Immature natural killer cell (primary cell): ENCODE measurements at regions not wholly inside any gene's neighbourhood (a gene's known extent, or its start where the extent isn't known, plus 50 kb on each side); places are given as distances from the start of the nearest gene placed in this dataset.

ENCODE experiments used
- DNase-seq, 3 donors: peaks; one replicate each; pipeline ENCODE4 v3.0.0; 2022; ENCODE audit warnings: mixed read lengths in 1 of 3
- H3K27ac Mint-ChIP-seq, 6 donors: one replicate each; pipeline ENCODE4 v1.8.0; 2020; ENCODE audit warnings: mixed read lengths in 6 of 6, mild to moderate bottlenecking in 5 of 6, inconsistent platforms in 4 of 6, moderate library complexity in 3 of 6
- H3K27me3 Mint-ChIP-seq, 3 donors: one replicate each; pipeline ENCODE4 v1.8.0; 2020 to 2021; ENCODE audit warnings: low read depth in 3 of 3, mild to moderate bottlenecking in 3 of 3, mixed read lengths in 3 of 3, moderate library complexity in 3 of 3, inconsistent platforms in 1 of 3
- H3K36me3 Mint-ChIP-seq, 3 donors: one replicate each; pipeline ENCODE4 v1.8.0; 2020; ENCODE audit warnings: mixed read lengths in 3 of 3, inconsistent platforms in 2 of 3, mild to moderate bottlenecking in 2 of 3
- H3K4me1 Mint-ChIP-seq, 2 donors: one replicate each; pipeline ENCODE4 v1.8.0; 2020; ENCODE audit warnings: inconsistent platforms in 2 of 2, mild to moderate bottlenecking in 2 of 2, mixed read lengths in 2 of 2, moderate library complexity in 1 of 2
- H3K4me3 Mint-ChIP-seq, 5 donors: one replicate each; pipeline ENCODE4 v1.8.0; 2020; ENCODE audit warnings: mild to moderate bottlenecking in 5 of 5, mixed read lengths in 5 of 5, inconsistent platforms in 3 of 5, moderate library complexity in 3 of 5
- H3K9me3 Mint-ChIP-seq, 6 donors: one replicate each; pipeline ENCODE4 v1.8.0; 2020; ENCODE audit warnings: mild to moderate bottlenecking in 6 of 6, mixed read lengths in 6 of 6, inconsistent platforms in 4 of 6, moderate library complexity in 3 of 6

GRCh38 chr2:237161189-237161588 lies 75.5 kb downstream of the COPS8 start:
- Mint-ChIP-seq H3K27me3 (peaks cover 2 to 9% (median 5%) of the 10 kb centered on the region in 3 donors), H3K27ac (no peak overlapping the region), H3K4me1 (no peaks in the 10 kb centered on the region), H3K4me3 (no peak overlapping the region), H3K36me3 (no peaks in the 10 kb centered on the region), H3K9me3 (no peaks in the 10 kb centered on the region)
- DNase-seq = no peak

- no peak for DNase-seq
- Mint-ChIP-seq H3K4me1 (no peaks in the 10 kb centered on the region), H3K4me3 (no peak overlapping the region), H3K27me3 (peaks cover 2 to 9% (median 5%) of the 10 kb centered on the region in 3 donors), H3K27ac (no peak overlapping the region), H3K36me3 (no peaks in the 10 kb centered on the region), H3K9me3 (no peaks in the 10 kb centered on the region)
These were observed 77.3 kb downstream of the COPS8 start for GRCh38 chr2:237162959-237163358.

- no peak overlapping the region for H3K4me3 Mint-ChIP-seq
- no peaks in the 10 kb centered on the region for H3K4me1 Mint-ChIP-seq
- H3K36me3 Mint-ChIP-seq = no peaks in the 10 kb centered on the region
- DNase-seq = no peak
- peaks cover 2 to 16% (median 7%) of the 10 kb centered on the region in 3 donors for H3K27me3 Mint-ChIP-seq
- H3K27ac Mint-ChIP-seq = no peak overlapping the region
- H3K9me3 Mint-ChIP-seq = no peaks in the 10 kb centered on the region
These were observed 78.9 kb downstream of the COPS8 start for GRCh38 chr2:237164474-237165042.

- H3K4me1 Mint-ChIP-seq = no peaks in the 10 kb centered on the region
- H3K9me3 Mint-ChIP-seq = no peaks in the 10 kb centered on the region
- H3K27ac Mint-ChIP-seq = no peak overlapping the region
- DNase-seq = no peak
- no peak overlapping the region for H3K4me3 Mint-ChIP-seq
- H3K27me3 Mint-ChIP-seq = peaks cover 4 to 18% (median 7%) of the 10 kb centered on the region in 3 donors
- H3K36me3 Mint-ChIP-seq = no peaks in the 10 kb centered on the region
These were observed 80.0 kb downstream of the COPS8 start for GRCh38 chr2:237165405-237166276.

GRCh38 chr2:237167038-237167437 lies 81.3 kb downstream of the COPS8 start:
- H3K4me3 Mint-ChIP-seq = no peak overlapping the region
- H3K4me1 Mint-ChIP-seq = no peaks in the 10 kb centered on the region
- no peaks in the 10 kb centered on the region for H3K36me3 Mint-ChIP-seq
- no peak overlapping the region for H3K27ac Mint-ChIP-seq
- DNase-seq = no peak
- H3K27me3 Mint-ChIP-seq = peaks cover 4 to 18% (median 9%) of the 10 kb centered on the region in 3 donors
- H3K9me3 Mint-ChIP-seq = no peaks in the 10 kb centered on the region

GRCh38 chr2:237167934-237168333 lies 82.2 kb downstream of the COPS8 start:
- peaks cover 4 to 12% (median 11%) of the 10 kb centered on the region in 3 donors for H3K27me3 Mint-ChIP-seq
- no peak for DNase-seq
- no peak overlapping the region for H3K4me3 Mint-ChIP-seq
- H3K9me3 Mint-ChIP-seq = no peaks in the 10 kb centered on the region
- H3K36me3 Mint-ChIP-seq = no peaks in the 10 kb centered on the region
- no peaks in the 10 kb centered on the region for H3K4me1 Mint-ChIP-seq
- no peak overlapping the region for H3K27ac Mint-ChIP-seq

GRCh38 chr2:237170020-237170419 lies 84.3 kb downstream of the COPS8 start:
- Mint-ChIP-seq H3K36me3 (no peaks in the 10 kb centered on the region), H3K27me3 (peaks cover 4 to 14% (median 9%) of the 10 kb centered on the region in 3 donors), H3K4me3 (no peak overlapping the region), H3K4me1 (no peaks in the 10 kb centered on the region), H3K27ac (no peak overlapping the region), H3K9me3 (no peaks in the 10 kb centered on the region)
- DNase-seq = no peak

- Mint-ChIP-seq H3K9me3 (no peaks in the 10 kb centered on the region), H3K4me3 (no peak overlapping the region), H3K27me3 (peaks cover 3 to 16% (median 14%) of the 10 kb centered on the region in 3 donors), H3K27ac (no peak overlapping the region), H3K4me1 (no peaks in the 10 kb centered on the region), H3K36me3 (no peaks in the 10 kb centered on the region)
- DNase-seq = no peak
These were observed 85.7 kb downstream of the COPS8 start for GRCh38 chr2:237171396-237171795.

GRCh38 chr2:237171881-237172280 lies 86.2 kb downstream of the COPS8 start:
- H3K27me3 Mint-ChIP-seq = peaks cover 3 to 18% (median 14%) of the 10 kb centered on the region in 3 donors
- no peak overlapping the region for H3K4me3 Mint-ChIP-seq
- no peaks in the 10 kb centered on the region for H3K36me3 Mint-ChIP-seq
- H3K9me3 Mint-ChIP-seq = no peaks in the 10 kb centered on the region
- no peak for DNase-seq
- no peaks in the 10 kb centered on the region for H3K4me1 Mint-ChIP-seq
- H3K27ac Mint-ChIP-seq = no peak overlapping the region

- Mint-ChIP-seq H3K36me3 (no peaks in the 10 kb centered on the region), H3K4me3 (no peak overlapping the region), H3K9me3 (no peaks in the 10 kb centered on the region), H3K27me3 (peaks cover 0 to 11% (median 11%) of the 10 kb centered on the region in 3 donors), H3K4me1 (no peaks in the 10 kb centered on the region), H3K27ac (no peak overlapping the region)
- DNase-seq = no peak
These were observed 91.4 kb downstream of the COPS8 start for GRCh38 chr2:237177052-237177451.

GRCh38 chr2:237177986-237178385 lies 92.3 kb downstream of the COPS8 start:
- no peak for DNase-seq
- peaks cover 0 to 11% (median 8%) of the 10 kb centered on the region in 3 donors for H3K27me3 Mint-ChIP-seq
- H3K27ac Mint-ChIP-seq = no peak overlapping the region
- H3K36me3 Mint-ChIP-seq = no peaks in the 10 kb centered on the region
- H3K4me3 Mint-ChIP-seq = no peak overlapping the region
- H3K4me1 Mint-ChIP-seq = no peaks in the 10 kb centered on the region
- H3K9me3 Mint-ChIP-seq = no peaks in the 10 kb centered on the region

GRCh38 chr2:237178396-237178795 lies 92.7 kb downstream of the COPS8 start:
- Mint-ChIP-seq H3K27me3 (peaks cover 0 to 11% (median 6%) of the 10 kb centered on the region in 3 donors), H3K36me3 (no peaks in the 10 kb centered on the region)

GRCh38 chr2:237179161-237179560 lies 93.5 kb downstream of the COPS8 start:
- no peak overlapping the region for H3K27ac Mint-ChIP-seq

More at GRCh38 chr2:237178396-237178795, 92.7 kb downstream of the COPS8 start:
- no peak for DNase-seq
- Mint-ChIP-seq H3K4me1 (no peaks in the 10 kb centered on the region), H3K4me3 (no peak overlapping the region), H3K27ac (no peak overlapping the region), H3K9me3 (no peaks in the 10 kb centered on the region)

GRCh38 chr2:237180187-237180586 lies 94.5 kb downstream of the COPS8 start:
- H3K27me3 Mint-ChIP-seq = peaks cover 0 to 17% (median 4%) of the 10 kb centered on the region in 3 donors

More at GRCh38 chr2:237179161-237179560, 93.5 kb downstream of the COPS8 start:
- Mint-ChIP-seq H3K4me3 (no peak overlapping the region), H3K4me1 (no peaks in the 10 kb centered on the region), H3K36me3 (no peaks in the 10 kb centered on the region), H3K27me3 (peaks cover 0 to 15% (median 4%) of the 10 kb centered on the region in 3 donors), H3K9me3 (no peaks in the 10 kb centered on the region)
- no peak for DNase-seq

More at GRCh38 chr2:237180187-237180586, 94.5 kb downstream of the COPS8 start:
- Mint-ChIP-seq H3K36me3 (no peaks in the 10 kb centered on the region), H3K4me1 (no peaks in the 10 kb centered on the region), H3K4me3 (no peak overlapping the region), H3K9me3 (no peaks in the 10 kb centered on the region), H3K27ac (no peak overlapping the region)
- no peak for DNase-seq
